C4-2B (cell line): ENCODE measurements at regions not wholly inside any gene's neighbourhood (a gene's known extent, or its start where the extent isn't known, plus 50 kb on each side); places are given as distances from the start of the nearest gene placed in this dataset.

ENCODE experiments used
- H3K27ac ChIP-seq: fragments of 450-650 bp; 2 replicates; pipeline ENCODE4 v1.5.1; 2017
- CTCF ChIP-seq: fragments of 450-650 bp; conservative IDR thresholded peaks from 2 replicates; pipeline ENCODE4 v1.5.1; 2017; ENCODE audit warnings: mild to moderate bottlenecking
- ZFX ChIP-seq: fragments of 450-650 bp; IDR thresholded peaks from 2 replicates; pipeline ENCODE4 v1.6.1; 2017

- TF ChIP-seq CTCF = no peak
- TF ChIP-seq ZFX = no peak
- no peak overlapping the region for H3K27ac ChIP-seq
These were observed 661.4 kb downstream of the EPHA7 start for GRCh38 chr6:92757925-92758324.

- TF ChIP-seq ZFX (no peak), CTCF (no peak)
- H3K27ac ChIP-seq = no peak overlapping the region
These were observed 662.4 kb downstream of the EPHA7 start for GRCh38 chr6:92756912-92757311.

GRCh38 chr6:92753956-92754355, 665.4 kb downstream of the EPHA7 start:
- TF ChIP-seq CTCF (no peak), ZFX (no peak)
- H3K27ac ChIP-seq = no peak overlapping the region

GRCh38 chr6:92752114-92752513, 667.2 kb downstream of the EPHA7 start:
- TF ChIP-seq ZFX = no peak
- TF ChIP-seq CTCF = no peak
- no peak overlapping the region for H3K27ac ChIP-seq

GRCh38 chr6:92748131-92748530, 671.2 kb downstream of the EPHA7 start:
- no peak overlapping the region for H3K27ac ChIP-seq
- TF ChIP-seq CTCF (no peak), ZFX (no peak)

GRCh38 chr6:92737983-92738382, 681.4 kb downstream of the EPHA7 start:
- TF ChIP-seq ZFX (no peak), CTCF (no peak)

GRCh38 chr6:92723390-92723931, 695.9 kb downstream of the EPHA7 start:
- TF ChIP-seq ZFX (no peak), CTCF (no peak)
- H3K27ac ChIP-seq = no peak overlapping the region

More at GRCh38 chr6:92737983-92738382, 681.4 kb downstream of the EPHA7 start:
- H3K27ac ChIP-seq = no peak overlapping the region
